Fibroblast of pulmonary artery (primary cell): ENCODE measurements at regions not wholly inside any gene's neighbourhood (a gene's known extent, or its start where the extent isn't known, plus 50 kb on each side); places are given as distances from the start of the nearest gene placed in this dataset.

Source experiments
- DNase-seq: peaks from one replicate; pipeline ENCODE4 v3.0.0-alpha.2; 2010; ENCODE audit warnings: low read depth
- H3K4me3 ChIP-seq: replicated peaks from 2 replicates; pipeline ENCODE4 v1.5.1; 2011; ENCODE audit warnings: low read depth, mild to moderate bottlenecking, control low read depth, low read length, moderate library complexity
- TF ChIP-seq, protein P1 (sequence below): IDR thresholded peaks from 2 replicates; pipeline ENCODE4 v1.5.1; 2011; ENCODE audit warnings: mild to moderate bottlenecking, control low read depth, low read length, inconsistent platforms; ENCODE audit errors: missing control alignments

DNA sequence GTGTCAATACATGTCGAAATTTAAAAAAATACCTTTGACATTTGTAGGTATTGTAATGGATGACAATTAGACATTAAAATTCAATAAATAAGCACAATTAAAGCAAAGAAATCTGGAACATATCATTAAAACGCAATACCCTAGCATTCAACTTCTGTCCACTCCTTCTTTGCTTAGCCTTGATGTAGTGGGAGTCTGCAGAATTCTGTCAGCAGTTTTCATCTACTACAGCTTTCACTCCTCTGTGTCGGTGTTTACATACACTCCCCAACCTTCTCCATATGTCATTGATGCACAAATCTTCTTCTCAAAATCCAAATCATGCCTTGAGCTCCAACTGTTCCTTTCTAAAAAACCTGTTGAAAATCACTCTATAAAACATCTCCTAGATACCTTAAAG is 1380.6 kb downstream of the DSC3 start:
- no peak for DNase-seq
- TF ChIP-seq, protein P1, sequence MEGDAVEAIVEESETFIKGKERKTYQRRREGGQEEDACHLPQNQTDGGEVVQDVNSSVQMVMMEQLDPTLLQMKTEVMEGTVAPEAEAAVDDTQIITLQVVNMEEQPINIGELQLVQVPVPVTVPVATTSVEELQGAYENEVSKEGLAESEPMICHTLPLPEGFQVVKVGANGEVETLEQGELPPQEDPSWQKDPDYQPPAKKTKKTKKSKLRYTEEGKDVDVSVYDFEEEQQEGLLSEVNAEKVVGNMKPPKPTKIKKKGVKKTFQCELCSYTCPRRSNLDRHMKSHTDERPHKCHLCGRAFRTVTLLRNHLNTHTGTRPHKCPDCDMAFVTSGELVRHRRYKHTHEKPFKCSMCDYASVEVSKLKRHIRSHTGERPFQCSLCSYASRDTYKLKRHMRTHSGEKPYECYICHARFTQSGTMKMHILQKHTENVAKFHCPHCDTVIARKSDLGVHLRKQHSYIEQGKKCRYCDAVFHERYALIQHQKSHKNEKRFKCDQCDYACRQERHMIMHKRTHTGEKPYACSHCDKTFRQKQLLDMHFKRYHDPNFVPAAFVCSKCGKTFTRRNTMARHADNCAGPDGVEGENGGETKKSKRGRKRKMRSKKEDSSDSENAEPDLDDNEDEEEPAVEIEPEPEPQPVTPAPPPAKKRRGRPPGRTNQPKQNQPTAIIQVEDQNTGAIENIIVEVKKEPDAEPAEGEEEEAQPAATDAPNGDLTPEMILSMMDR, result no peak
- no peak overlapping the region for H3K4me3 ChIP-seq

DNA sequence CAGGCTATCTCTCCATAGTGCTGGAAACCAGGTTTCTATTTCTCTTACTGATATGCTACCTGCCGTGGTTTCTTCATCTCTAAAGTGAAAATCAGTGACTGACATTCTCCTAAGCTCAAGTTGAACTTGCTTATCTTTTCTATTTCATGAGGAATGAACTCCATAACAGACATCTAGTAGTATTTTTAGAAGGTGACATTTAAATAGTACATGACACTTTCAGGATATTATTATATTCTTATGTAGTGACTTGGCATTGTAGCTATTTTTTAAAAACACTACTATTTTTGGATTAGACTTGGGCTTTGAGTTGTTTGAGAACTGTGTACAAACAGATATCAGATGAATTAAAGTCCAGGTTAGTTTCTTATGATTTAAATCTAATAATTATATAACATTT is 1381.8 kb downstream of the DSC3 start:
- no peak for DNase-seq
- no peak overlapping the region for H3K4me3 ChIP-seq
- TF ChIP-seq, protein P1, result no peak

DNA sequence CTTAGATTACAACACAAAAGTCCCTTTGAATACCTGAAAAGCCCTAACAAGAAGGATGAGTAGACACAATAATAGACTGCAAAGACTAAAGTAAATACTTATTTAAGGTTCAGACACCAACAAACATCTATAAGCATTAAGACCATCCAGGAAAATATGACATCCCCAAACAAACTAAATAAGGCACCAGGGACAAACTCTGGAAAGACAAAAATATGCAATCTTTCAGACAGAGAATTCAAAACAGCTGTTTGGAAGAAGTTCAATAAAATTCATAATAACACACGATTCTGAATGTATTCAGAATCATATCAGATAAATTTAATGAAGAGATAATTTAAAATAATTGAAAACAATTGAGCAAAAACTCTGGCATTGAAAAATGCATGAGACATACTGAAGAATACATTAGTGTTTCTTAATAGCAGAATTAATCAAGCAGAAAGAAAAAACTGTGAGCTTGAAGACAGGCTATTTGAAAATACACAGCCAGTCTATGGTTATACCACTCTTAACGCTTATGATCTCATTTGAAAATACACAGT is 1388.8 kb downstream of the DSC3 start:
- H3K4me3 ChIP-seq, result no peak overlapping the region
- TF ChIP-seq, protein P1, result no peak
- DNase-seq, result no peak

GRCh38 chr18:29652797-29653196 is 1389.7 kb downstream of the DSC3 start:
- no peak overlapping the region for H3K4me3 ChIP-seq
- DNase-seq, result no peak
- TF ChIP-seq, protein P1, result no peak

DNA sequence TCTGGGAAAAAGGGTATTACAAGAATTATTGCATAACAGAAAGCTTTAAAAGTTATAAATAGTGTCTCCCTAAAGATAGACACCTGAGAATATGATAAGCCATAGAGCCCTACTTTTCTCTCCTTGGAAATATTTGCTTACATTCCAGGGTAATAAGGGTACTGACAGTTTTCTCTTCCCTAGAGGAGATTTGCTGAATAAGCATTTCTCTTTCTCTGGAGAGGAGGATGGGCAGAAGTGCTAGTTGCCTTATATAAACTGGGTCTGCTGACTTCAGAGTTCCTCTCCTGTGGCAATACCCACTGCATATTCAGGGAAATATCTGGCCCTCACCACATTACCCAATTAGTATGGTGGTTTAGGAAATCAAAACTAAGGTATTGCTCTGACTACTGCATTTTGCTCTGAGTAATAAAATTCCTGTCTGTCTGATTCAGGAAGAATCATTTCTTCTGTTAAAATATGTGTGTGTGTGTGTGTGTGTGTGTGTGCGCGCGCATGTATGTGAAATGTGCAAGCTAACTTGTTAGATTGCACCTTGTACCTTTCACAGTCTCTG is 1391.3 kb downstream of the DSC3 start:
- TF ChIP-seq, protein P1, result no peak
- peak; percentile 31 for DNase-seq
- H3K4me3 ChIP-seq, result no peak overlapping the region

- no peak overlapping the region for H3K4me3 ChIP-seq
- no peak for DNase-seq
- TF ChIP-seq, protein P1, result no peak
Observed at GRCh38 chr18:29648891-29649290, 1393.7 kb downstream of the DSC3 start.

GRCh38 chr18:29647700-29648099 is 1394.8 kb downstream of the DSC3 start:
- DNase-seq, result no peak
- H3K4me3 ChIP-seq, result no peak overlapping the region
- TF ChIP-seq, protein P1, result no peak
